CD4-positive, alpha-beta T cell treated with Interleukin-15 for 1 hour (primary cell): ENCODE measurements at regions not wholly inside any gene's neighbourhood (a gene's known extent, or its start where the extent isn't known, plus 50 kb on each side); places are given as distances from the start of the nearest gene placed in this dataset.
"Not testable (repeated sequence)": the region's sequence is repeated elsewhere in the genome, so short reads cannot be mapped to it uniquely, and the experiment has no call there.

Experiments
- DNase-seq: peaks from one replicate; pipeline ENCODE4 v3.0.0-alpha.2; 2020

DNA sequence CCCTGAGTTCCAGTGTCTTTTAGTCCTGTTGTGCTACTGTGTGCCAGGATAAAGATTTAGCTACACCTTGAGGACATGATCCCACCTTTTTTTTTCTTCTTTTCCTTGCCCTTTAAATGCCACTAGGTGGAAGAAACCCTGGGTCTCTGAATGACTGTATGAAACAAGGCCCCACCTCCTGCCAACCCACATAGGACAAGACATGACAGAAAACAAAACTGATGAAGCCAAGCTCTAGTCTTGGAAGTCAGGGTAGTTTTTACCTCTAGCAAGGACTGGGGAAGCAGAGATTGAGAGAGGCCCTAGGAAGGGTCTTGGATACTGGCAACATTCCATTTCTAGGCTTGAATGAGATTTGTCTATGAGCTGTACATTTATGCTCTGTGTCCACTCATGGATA lies 410.7 kb downstream of the MIAT start:
- no peak for DNase-seq

DNA sequence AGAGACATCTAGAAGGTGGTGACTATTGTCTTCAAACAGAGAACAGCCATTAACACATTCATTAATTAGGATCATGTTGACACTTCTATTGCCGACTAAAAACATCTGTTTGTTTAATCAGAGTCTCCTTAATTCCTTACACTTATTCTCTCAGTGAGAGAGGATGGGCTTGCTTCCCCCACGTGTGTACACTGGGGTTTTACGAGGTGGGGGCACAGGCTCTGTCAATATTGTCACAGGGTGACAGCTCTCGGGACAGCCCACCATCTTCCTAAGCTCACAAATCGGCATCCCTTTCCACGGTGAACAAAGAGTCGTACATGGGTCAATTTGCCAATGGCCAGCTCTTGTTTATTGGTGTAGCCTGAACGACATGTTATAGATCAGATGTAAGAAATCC lies 413.2 kb downstream of the MIAT start:
- DNase-seq = no peak

DNA sequence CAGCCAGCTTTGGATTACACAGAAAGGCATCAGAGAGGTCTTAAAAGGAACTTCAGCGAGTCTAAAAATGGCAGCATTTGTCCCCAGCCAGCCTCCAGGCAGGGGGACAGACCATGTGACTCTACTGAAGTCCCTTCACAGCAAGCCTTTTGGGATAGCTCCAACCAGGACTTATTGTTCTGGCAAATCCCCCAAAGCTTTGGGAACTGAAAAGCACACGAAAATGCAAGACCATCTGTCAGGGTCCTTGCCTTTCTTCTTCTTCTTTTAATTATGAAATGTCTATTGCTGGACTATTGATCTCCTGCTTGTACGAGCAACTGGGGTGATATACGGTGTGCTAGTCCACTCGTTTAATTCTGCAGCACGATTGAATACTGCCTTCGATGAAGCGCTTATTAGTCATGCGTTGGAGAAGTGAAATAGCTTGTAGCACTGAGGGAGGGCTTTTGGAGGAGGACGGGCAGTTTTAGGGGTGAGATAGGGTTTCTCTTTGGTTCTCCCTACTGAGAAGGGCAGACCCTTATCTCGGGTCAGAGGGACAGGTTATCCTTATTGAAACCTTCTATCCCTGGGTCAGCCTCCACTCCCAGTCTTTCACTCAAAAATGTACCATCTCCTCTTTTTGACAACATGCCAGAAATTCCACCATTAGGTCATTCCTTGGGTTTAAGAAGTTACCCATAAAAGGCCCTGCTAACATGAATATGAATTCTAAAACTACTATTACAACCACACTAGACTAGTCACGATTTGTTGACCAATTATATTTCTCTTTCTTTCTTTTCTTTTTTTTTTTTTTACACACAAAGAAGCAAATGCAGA lies 416.4 kb downstream of the MIAT start:
- DNase-seq = no peak

DNA sequence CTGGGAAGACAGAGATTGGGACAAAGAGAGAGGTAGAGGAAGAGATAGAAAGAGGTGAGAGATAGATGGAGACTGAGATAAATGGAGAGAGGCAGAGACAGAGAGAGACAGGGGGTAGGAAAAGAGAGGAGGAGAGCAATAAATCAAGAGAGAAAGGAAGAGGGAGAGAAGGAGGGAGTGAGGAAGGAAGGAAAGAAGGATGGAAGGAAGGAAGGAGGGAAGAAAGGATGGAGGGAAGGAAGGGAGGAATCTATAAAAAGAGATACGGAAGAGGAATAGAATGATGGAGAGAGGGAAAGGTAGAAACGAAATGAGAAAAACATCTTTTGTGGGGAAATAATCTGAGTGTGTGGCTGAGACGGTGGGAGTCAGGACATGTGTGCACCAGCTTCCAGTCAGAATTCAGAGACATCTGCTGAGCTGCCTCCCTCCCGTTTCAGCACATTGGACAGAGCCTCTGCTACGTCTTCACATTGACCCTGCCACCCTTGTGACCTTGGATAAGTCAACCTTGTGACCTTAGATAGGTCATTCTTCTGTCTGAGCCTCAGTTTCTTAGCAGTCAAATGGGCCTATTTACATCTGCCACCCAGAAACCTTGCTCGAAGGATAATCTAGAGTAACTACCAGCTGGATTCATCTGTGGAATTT lies 417.8 kb downstream of the MIAT start:
- DNase-seq = no peak

DNA sequence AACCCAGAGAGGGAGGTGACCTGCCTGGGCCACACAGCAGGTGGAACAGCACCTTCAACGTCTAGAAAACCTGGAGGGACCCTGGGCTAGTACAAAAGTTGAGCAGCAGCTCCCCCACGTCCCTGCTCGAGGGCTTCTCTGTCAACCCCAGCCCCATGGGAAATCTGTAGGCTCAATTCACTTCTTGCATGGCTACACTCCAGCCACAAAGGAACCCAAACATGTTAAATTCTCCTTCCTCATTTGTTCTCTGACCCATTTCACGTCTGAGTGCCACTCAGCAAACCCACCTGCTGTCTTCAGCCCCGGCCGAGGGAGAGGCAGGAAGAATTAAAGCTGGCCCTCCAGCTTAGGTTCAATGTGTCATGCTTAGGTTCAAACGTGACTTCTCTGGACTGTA lies 418.5 kb downstream of the MIAT start:
- no peak for DNase-seq

DNA sequence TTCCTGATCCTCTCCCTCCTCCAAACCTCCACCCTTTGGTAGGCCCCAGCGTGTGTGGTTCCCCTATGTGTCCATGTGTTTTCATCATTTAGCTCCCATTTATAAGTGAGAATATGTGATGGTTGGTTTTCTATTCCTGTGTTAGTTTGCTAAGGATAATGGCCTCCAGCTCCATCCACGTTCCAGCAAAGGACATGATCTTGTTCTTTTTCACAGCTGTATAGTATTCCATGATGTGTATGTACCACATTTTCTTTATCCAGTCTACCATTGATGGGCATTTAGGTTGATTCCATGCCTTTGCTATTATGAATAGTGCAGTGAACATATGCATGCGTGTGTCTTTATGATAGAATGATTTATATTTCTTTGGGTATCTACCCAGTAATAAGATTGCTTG lies 420.7 kb downstream of the MIAT start:
- not testable (repeated sequence) for DNase-seq

DNA sequence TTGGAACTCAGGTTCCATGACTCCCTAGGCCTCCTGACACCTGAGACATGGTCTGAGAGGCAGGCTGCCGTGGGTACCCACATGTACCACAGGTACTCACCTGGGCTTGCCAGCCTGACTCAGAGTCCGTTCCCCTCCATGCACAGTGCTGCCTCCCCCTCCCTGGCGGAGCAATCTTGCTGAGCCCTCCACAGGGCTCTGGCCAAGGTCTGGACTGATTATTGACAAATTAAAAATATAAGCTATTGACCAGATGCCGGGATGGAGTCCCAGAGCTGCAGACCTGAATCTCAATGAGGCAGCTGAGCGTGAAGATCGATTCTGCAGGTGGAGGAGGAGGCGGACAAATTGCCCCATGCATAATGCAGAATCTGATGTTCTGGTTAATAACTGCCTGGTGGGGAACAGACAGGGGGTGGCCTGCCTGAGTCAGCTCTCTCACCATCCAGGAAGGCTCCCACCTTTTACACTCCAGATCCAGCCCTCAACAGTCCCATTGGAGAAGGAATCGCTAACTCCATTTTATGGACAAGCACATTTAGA lies 422.7 kb downstream of the MIAT start:
- DNase-seq = no peak

DNA sequence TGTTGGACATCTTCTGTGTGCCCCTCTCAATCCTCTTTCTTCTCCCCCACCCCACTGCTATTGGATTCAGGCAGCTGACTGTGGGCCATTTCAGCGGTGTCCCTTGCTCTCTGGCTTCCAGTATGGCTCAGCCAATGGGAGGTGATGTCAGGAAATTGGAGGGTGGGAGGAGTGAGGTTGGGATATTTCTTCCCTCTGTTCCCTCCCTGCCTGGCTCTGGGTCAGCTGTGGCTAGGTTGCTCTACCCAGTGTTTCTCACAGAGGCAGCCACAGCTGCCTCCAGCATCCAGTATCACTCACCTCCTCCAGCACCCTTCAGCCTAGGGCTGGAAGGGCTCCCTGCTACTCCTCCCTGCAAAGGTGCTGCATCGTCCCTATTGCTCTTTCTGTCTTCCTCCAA lies 423.5 kb downstream of the MIAT start:
- no peak for DNase-seq

DNA sequence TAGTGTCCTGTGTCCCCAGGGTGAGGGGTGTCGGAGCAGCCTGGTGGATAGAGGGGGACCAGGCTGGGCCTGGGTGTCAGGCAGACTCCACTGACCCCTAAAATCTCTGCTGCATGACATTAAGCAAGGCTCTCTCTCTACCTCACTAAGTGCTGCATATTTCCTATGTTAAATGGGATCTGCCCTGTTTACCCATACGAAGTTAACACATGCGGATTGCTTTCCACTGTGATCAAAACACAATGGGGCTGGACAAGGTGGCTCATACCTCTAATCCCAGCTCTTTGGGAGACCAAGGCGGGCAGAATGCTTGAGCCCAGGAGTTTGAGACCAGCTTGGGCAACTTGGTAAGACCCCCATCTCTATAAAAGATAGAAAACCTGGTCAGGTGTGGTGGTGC lies 426.2 kb downstream of the MIAT start:
- DNase-seq = no peak

DNA sequence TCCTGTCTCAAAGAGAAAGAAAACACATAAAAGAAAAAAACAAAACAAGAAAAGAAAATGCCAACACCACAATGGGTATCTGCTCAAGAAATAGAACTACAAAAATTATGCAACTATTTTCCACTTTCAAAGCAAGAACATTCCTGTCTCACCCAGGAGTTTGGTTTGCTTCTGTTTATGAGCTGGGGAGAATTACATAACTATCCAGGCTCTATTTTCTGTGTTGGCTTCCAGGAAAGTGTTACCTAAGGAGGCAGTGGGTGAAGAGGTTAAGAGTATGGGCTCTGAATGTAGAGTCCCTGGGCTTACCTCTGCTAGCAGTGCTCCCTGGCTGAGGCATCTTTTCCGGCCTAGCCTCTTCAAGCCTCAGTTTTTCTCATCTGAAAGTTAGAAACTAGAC lies 426.7 kb downstream of the MIAT start:
- DNase-seq = no peak

DNA sequence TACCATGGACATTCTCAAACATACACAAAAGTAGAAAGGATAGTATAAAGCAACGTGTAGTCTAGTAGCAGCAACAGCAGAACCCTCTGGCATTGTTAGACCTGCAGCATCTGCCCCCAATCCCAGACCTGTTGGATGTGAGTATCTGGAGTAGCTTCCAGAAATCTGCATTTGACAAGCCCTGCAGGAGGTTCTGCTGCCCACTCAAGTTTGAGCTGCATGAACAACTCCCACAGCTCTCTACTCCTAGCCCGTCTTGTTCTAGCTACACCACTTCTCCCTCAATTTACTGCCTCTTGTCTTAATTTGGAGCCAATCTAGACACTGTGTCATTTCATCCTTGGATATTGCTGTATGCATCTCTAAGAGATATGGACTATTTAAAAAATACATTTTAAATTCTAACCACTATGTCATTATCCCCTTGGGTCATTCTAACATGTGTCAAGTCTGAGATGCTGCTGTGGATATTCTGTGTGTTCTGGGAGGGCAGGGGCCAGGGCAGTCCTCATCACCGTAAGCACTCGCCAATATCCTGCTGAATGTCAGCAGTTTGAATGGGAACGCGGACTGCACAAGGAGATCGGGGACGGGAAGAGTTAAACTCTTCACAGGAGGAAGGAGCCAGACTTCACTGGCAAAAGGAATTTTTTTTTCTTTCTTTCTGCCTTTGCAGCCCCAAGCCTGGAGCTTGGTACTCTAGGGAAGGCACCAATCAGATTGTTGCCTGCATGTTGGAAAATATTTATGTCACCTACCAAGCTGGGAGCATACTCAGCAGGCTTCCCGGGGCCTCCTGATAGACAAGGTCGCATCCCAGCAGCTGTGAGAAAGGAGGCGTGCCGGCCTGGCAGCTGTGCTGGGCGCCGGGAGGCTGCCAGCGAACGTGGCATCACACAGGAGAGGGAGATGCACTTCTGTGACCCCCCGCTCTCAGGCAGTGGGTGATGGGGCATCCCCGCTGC lies 429.0 kb downstream of the MIAT start:
- no peak for DNase-seq

DNA sequence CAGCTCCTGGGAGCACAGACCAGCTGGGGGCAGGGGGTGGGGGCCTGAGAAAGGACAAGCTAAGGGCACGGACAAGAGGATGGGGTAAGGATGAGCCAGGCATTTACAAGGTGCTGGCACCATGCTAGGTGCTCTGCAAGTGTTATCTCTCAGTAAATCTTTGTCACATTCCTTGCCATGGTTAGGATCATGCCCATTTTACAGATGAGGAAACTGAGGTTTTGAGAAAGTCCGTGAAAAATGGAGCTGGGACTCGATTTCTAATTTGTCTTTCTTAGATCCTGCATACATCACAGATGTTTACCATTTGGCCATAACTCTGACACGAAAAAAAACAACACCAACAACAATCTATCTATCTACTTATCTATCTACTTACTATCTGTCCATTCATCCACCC lies 429.7 kb downstream of the MIAT start:
- DNase-seq = no peak

DNA sequence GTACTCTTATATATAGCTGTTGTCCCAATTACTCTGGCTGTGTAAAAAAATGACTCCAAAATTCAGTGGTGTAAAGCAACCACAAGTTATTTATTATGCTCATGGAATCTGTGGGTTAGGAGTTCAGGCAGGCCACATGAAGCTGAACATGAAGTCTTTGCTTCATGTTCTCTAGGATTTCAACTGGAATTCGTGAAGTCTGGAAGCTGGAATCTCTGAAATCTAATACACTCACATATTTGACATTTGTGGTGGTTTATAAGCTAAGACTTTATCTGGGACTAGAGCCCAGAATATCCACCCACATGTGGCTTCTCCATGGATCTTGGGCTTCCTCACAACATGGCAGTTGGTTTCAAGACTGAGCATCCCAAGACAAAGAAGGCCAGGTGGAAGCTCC lies 430.6 kb downstream of the MIAT start:
- no peak for DNase-seq

DNA sequence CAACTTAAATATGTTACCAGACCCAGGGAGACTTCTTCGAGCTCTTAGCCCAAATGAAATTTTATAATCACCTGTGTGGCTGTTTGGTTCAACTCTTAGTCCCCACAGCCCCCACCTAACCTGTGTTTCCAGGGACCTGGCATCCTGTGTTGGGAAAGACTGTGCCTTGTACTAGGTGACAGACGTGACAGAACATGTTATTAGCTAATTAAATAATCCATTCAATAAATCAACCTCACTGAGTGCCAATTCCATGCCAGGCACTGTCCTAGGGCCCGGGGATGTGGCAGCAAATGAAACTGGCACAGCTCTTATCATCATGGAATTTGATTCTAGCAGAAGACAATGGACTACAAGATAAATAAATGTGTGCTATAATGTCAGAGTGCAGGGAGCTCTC lies 431.9 kb downstream of the MIAT start:
- no peak for DNase-seq

DNA sequence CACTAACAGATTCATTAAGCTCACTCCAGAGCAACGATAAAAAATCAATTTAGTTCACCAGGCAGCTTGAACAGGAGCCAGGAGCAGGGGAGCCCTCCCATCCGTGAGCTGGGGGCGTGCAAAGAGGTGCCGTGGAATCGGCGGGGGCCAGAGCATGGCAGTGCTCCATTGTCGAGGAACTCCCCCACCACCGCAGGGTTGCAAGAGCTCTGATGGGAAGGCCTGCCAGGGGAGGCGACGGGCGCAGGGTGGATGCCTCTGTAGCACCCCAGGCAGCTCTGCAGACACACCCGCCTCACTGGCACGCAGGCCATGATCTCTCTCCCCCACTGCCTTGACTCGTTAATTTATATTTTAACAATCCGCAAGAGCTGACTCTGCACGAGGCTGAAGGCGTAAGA lies 433.2 kb downstream of the MIAT start:
- DNase-seq = no peak

DNA sequence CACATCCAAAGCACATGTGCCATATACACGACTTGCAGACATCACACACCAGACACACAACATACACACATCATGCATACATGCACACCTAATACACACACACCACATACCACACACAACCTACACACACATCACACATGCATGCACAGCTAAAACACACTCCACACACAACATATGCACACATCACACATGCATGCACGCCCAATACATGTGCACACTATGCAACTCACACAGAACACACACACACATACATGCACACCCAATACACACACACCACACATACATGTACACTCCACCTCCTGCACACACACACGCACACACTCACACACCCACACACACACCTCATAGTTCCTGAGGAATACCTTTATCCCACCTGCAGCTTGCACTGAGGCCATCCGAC lies 436.0 kb downstream of the MIAT start:
- no peak for DNase-seq

DNA sequence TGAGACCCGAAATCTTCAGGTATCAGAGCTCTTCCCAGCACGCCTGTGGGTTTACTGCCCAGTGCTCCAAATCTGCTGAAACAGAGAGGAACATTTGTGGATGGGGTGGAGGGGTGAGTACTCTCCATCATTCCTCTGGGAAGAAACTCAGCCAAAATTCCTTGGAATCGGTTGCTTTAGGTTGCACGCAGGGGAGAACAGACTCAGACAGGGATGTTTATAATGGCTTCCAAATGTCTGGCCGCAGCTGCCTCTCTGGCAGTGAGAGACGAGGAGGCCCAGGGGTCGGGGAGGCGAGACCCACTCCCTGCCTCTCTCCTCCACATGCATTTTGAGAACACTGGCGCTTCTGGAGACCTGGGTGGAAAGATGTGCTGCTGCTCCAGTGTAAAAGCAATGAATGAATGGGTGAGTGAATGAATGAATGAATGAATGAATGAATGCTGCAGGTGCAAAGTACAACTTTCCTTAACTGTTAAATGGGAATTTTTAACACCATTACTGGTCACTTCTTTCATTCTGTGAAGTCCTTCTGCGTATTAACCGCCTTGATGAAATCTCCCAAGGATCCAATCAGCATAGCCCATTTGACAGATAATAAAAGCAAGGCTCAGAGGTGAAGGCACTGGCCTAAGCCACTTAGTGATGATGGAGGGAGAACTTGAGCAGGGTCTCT lies 437.4 kb downstream of the MIAT start:
- DNase-seq = no peak

DNA sequence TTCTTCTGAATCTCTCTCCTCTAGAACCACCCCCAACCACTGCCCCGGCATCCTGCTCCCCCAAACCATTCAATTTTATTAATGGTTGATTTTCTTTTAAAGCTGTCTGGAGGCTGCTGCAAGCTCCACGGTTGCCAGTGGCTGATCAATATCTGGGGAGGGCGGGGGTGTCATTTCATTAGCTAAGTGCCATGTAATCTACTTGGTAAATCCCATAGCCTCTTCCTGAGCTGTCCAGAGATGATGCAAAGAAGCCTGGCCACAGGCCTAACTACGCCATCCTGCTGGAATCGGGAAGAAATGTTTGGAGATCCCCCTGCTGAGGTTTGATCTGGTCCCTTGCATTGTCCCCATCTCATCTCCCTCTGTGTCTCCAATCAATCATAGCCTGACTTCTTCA lies 440.1 kb downstream of the MIAT start:
- no peak for DNase-seq

DNA sequence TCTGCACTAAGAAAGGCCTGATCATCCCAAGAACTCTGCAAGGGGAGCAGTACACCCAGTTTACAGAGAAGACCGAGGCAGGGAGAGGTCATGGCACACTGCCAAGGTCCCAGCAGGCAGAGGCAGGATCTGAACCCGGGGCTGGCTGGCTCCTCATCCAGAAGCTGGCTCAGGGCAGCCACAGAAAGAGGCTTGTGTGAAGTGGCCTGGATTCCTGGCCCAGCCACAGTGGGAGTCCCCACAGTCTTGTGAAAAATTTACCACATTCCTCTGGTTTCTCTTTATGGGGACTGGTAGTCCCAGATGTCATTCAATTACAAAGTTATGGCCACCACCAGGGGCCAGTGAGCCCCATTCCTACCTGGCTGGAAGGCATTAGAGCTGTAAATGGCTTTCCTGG lies 440.5 kb downstream of the MIAT start:
- no peak for DNase-seq

DNA sequence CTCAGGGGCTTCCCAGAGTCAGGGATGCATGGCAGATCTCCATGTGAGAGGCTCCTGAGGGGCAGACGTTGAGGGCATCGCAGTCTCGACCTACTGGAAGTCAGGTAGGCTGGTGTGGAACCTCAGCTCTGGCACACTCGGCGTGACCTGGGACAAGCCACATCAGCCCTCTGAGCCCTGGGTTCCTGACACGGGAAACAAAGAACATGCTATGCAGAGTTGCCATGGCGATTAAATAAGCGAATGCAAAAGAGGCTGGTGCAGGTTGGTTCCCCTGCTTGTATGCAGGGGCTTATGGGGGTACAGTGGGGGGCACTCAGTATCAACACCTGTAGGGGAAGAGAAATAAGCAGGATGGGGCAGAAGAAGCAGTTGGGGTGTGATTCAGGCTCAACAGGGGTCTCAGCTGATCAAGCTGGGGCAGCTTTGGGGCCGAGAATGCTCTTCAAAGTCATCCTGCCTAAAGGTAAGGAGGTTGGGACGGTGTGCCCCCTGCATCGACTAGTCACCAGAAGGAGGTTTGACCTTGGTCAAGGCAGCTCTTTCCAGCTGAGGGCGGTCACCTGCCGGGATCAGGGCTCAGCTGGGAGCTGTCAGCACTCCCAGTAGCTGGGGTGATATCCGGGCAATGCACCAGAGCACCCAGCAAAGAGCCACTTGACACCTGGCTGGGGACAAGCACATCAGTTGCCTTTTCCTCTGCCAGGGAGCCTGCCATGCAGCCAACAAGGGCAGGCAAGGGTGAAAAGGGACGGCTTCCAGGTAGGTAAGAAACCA lies 442.7 kb downstream of the MIAT start:
- DNase-seq = no peak

DNA sequence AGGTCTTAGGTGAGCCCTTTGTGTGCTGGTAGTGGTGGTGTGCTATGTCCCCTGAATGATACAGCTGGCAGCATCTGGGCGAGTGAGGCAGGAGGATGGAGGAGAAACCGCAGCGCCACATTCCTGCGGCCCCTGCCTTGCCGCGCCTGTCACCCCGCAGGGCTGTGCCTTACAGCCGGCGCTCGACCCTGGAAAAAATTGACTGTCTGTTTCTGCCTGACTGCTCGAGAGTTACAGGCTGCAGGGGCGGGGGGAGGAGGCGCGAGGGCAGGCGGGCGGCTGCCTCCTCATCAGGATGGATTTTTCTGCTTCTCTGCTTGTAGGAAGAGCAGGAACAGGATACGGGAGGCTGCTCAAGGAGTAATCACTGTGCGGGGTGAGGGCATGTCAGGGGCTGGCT lies 443.4 kb downstream of the MIAT start:
- DNase-seq = no peak

DNA sequence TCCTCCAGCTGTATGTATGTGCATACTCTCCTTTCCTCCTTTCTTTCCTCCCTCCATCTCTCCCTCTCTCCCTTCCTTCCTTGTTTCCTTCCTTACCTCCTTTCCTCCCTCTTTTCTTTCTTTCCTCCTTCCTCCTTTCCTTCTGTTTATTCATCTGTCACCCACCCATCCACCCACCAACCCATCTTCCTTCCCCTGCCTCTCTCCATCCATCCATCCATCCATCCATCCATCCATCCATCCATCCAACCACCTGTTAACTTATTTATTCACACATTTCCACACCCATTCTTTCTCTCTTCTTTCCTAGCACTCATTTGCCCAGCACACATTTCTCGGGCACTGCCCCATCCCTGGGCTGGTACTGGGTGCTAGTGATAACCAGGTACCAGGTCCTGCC lies 443.9 kb downstream of the MIAT start:
- no peak for DNase-seq
